ENCODE measurements at regions not wholly inside any gene's neighbourhood (a gene's known extent, or its start where the extent isn't known, plus 50 kb on each side); places are given as distances from the start of the nearest gene placed in this dataset.

DNA sequence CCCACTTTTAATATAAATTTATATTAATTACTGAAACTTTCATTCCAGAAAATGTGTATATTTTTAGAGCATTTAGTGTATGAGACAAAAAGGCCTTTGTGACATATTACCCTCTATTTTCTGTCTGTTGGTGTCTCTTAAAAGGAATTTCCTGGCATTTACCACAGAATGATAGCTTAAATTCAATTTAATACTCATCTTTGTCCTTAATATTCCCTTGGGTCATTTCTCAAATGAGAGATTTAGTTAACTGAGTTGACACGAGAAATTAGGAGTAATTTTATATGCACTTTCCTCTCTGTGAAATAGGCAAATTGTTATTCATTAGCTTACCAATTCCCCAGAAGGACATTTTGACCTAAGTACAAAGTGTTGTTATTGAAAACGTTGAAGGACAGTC is 101.7 kb upstream of the CTTNBP2 start:
- ATAC-seq: no peak

DNA sequence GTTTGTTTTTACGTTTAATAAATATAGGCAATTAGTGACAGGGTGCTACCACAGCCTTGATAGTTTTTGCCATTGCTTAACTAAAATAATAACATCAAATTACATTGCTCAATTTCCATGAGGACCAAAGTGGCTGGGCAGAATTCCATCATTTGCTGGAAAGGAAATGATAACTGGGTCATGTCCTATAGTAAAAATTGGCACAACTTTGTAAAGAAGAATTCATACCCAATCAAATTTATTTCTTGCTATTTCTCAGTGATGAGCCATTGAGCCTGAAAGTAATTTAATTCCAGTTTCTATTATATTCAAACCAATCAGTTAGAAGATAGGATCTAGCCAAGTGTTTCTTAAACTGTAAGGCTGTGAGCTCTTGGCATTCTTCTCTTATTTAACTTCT is 102.2 kb upstream of the CTTNBP2 start:
- no peak for ATAC-seq

DNA sequence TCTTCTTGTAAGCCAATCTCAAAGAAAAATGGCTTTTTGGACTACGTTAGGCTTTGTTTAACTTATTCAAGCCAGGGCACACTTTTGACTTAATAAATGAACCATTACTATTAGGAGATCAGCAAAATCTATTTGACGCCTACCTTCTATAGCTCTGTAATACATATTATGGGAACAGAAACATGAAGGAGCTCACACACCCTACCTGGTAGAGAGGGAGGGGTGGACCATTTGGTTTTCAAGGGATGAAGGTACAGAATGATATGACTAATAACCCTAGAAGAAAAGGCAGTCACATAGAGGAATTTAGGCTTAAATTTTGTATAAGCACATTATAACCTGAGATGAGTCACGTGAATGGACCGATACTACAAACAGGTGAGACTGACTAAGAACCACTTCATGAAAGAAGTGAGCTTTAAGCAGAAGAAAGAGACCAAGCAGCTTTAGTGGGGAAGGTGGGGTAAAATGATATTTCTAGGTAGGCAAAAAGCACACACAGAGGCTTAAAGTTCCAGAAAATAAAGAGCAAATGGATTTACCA is 106.8 kb upstream of the CTTNBP2 start:
- ATAC-seq: peak; percentile 99

DNA sequence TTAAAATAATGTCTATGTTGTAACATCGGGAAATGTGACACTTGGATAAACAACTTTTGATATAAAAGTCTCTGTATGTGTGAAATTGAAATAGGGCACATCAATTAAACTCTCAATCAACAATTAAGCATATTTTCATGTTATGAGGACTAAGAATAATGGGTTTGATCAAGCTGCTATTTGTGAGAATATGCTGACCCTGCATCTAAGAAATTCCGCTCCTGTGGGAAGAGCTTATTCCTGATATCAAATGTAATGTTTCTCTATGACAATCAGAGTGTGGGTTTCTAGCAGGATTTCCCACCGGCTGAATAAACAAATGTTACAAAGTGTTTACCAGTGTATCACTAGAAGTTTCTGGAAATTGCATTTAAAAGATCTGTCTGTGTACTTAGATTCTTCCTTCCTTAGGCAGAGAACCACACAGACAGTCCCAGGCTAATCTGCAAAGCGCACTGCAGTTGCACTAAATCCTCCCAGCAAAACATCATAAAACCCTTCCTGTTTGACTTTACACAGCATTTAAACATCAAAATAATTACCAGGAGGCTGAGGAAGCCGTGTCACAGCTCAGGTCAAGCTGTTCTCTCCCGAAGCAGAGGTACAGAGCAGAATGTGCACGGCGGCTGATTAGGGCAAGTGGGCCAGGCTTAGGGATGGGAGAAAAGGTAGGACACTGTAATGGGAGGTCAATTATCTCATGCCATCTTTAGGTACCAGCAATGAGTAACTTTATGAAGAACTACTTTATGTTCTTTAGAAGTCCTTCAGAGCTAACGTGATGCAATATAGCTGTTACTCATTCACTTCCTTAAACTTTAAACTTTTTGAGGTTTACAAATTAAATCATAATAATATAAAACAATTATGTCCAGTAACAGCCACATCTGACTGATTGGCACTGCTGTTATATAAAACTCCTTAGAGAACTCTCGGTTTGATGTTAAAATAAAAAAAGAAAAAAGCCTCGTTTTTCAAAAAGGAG is 109.1 kb upstream of the CTTNBP2 start:
- no peak for ATAC-seq

DNA sequence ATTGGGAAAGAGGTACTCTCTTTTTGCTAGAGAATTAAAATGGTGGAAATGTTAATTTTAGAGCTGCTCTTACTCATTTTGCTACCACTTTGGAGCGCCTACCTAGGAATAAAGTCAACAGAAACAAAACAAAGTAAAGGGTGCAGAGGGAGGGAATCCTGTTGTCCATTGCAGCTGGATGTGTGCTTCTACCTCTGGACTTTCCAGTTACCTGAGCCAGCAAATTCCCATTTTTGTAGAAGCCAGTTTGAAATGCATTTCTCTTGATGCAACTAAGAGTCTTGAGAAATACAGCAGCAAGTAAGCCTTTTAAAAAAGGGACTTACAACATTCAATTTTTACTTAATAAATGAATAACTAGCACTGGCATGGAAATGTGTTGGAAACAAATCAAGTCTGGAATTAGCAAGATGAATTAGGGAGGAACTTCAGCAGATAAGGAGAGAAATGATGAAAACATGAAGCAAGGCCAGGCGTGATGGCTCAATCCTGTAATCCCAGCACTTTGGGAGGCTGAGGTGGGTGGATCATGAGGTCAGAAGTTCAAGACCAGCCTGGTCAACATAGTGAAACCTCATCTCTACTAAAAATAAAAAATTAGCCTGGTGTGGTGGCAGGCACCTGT is 113.5 kb upstream of the CTTNBP2 start:
- ATAC-seq: no peak

DNA sequence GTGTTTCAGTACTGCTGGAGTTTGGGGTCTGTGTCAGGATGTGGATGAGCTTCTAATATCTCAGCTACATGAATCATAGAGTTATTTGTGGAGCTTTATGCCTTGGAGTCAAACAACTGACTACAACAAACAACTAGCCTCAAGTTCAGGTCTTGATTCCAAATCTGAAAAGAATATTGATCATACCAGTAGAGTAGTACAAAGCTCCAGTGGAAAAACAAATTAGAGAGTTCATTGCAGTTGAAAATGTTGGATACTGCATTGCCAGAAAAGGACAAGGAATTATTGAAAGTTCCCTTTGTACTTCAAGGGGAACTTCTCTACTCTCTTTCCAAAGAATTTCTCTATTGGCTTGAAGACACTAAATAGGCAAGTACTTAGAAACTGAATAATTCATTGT is 117.6 kb upstream of the CTTNBP2 start:
- ATAC-seq: no peak

DNA sequence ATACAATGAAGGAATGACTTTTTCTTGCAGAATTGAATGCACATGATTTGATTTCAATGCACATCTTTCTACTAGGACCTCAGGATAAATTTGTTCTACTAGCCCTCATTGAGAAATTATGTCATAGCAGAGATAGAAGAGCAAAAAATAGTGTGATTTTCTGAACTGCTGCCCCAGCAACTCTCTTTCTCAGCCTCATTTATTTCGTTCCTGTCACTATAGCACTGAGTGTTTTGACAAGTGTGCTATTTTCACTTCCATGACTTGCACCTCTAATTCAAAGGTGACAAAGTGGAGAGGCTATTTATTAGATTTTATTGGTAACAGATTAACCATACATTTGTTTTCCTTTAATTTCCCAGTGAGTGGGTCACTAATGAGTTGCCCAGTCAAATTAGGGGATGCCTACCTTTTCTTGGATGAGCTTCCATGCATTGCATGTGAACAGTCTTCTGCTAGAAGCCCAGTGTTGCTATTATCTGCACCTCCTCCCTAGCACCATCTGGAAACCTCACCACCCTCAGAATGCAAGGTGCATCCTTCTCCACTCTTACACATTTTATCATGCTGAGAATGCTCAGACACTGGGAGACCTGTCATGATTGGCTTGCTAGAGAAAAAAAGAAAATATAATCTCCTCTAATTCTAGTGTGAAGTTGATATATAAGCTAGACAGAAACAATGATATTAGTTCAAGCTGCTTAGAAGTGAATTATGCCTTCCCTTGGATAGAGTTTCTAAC is 119.6 kb upstream of the CTTNBP2 start:
- ATAC-seq: no peak

DNA sequence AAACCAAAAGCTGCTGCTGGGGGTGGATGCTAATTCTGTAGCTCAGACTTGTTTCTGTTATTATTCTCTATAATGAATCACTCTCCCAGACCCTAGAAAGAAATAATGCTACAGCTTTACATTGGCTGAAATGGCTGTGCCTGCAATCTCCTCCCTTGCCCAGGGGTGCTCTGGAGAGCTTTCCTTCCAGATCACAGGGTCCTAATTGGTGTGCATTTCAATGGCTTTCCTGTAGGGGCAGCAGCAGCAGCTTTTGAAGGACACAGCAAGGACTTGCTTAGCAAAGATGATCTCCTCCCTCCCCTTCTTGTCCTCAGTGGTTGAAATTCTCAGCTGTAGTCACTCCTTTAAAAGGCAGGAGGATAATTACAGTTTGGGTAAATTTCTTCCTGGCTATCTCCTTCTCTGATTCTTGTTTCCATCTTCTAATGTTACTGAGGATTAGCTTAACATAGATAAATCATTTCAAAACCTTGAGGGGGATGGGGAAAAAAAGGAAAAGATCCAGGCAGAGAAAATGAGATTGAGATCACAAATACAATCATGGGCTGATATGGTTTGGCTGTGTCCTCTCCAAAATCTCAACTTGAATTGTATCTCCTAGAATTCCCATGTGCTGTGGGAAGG is 120.2 kb upstream of the CTTNBP2 start:
- ATAC-seq: peak; percentile 64

DNA sequence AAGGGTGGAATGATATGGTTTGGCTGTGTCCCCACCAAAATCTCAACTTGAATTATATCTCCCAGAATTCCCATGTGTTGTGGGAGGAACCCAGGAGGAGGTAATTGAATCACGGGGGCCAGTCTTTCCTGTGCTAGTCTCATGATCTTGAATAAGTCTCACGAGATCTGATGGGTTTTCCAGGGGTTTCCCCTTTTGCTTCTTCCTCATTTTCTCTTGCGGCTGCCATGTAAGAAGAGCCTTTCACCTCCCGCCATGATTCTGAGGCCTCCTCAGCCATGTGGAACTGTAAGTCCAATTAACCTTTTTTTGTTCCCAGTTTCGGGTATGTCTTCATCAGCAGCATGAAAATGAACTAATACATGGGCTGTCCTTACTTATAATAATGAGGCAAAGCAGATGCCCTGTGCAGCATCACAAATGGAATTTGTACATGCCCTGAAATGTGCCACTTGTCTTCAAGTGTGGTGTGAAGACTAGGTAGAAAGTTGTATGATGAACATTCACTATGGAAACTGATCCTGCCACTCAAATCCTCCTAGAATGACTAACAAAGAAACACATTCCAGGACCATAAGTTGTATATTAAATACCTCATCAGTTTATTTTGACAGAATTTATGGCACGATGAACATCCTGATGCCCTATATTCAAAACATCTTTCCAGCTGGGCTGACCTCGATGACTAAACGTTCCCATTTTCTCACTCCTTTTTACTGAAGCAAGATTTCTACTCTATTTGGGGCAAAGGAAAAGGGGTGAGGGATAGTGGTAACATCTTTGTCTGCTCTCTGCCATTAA is 122.8 kb upstream of the CTTNBP2 start:
- ATAC-seq: no peak

DNA sequence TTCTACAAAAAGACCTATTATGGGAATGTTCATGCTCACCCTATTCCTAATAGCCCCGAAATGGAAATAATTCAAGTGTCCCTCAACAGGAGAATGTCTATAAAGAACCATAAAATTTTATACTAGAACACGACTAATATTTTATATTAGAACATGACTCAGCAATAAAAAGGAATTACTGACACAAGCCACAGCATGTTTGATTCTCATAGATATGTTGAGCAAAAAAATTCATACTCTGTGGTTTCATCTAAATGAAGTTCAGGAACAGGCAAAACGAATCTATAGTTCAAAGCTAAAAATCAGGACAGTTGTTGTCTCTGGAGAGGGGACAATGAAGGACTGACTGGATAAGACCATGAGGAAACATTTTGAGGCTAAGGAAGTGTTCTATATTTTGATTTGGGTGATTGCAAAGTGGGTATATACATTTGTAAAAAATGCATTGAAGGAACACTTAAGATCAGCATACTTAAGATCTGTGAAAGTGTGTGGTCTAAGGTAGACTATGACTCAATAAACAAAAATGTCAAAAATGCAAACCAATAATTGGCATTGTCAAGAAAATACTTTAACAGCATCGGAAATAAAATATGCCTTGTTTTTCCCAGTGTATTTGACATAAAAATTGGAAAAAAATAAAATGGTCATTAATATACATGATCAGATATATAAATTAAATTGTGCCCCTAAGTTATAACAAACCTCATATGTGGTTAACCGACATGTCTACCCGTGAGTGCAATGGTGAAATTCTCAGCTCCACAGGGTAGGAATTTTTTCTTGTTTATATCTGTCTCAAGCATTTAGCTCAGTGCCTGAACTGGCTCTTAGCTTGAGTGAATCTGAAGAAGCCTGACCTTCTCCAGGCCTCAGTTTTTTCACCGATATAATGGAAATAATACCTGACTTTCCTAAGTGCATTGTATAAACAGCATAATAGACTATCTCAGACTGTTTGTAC is 124.9 kb upstream of the CTTNBP2 start:
- no peak for ATAC-seq

DNA sequence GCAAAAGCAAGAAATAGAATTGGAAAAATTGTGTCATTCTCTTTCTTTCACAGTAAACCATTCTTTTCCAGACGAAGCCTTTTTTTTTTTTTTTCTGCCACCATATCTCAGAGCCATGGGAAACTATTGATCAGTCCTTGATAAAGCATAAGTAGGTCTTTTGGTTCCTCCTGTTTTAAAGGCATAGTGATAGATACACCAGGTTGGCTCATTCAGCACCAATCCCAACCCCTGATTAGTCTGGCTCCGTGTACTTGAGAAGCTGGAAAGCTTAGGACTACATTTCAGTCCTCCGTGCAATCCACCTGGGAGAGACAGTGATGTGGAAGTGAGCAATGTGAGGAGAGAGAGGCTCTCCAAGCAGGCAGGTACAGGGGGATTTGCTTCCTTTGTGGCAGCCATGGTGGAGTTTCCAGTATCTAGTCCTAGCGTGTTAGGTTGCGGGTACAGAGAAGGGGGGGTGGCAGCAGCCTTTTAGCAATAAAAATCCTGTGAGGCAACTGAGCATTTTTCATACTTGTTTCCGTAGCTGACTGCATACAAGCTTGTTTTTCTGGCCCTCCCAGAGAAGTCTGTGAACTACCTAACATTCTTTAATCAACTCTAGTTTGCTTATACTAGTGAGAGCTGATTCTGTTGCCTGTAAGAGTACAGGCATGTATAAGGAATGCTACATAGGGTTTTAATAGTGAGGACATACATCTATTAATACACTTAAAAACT is 127.4 kb upstream of the CTTNBP2 start:
- no peak for ATAC-seq

DNA sequence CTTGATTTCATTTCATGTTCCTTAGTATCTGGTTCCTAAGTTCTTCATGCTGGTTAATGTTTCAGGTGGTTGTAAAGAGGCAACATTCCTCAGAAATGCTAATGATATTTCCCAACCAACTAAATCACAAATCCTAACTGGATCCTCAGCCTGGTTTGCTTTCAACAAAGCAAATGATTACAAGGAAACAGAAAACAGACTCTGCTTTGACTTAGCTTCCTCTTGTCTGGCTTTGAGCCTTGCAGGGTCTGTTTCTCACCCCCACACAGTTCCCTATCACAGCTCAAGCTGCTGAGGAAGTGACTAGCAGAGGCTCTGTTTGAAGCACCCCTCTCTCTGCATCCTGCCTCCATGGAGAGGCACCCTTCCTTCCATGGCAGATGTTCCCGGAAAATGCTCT is 130.2 kb upstream of the CTTNBP2 start:
- ATAC-seq: no peak

DNA sequence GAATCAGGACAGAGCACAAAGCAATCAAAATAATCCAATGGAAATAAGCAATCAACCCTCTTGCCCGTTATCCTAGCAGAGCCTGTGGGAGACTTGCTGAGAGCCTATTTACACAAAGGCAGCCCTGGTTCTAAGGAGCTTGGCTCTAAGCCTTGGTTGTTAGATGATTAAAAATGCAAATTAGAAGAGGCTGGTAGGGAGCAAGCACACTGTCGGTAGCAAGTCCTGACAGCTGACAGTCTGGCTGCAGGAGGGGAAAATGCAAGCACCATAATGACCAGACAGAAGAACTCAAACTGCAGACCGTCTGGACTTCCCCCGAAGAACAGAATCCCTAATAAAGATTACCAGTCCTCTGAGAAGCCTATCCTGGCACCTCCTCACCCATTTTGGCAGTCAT is 131.8 kb upstream of the CTTNBP2 start:
- no peak for ATAC-seq

DNA sequence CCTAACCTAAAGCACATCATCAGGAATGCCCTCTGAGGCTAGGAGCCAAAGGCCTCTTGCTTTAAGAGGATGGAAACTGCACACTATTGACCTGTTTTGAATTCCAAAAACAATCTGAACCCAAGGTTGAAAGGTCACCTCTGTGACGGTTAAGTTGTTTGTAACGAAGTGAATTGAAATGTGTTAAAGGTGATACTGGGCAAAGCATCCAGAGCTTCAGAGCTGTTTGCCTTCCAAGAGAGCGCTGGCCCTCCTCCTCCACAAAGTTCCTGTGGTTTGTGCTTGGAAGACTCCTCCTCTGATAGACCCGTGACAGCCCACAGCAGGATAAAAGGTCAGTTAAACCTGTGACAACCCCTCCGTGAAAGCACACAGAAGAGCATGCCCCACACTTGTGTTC is 133.7 kb upstream of the CTTNBP2 start:
- ATAC-seq: no peak

DNA sequence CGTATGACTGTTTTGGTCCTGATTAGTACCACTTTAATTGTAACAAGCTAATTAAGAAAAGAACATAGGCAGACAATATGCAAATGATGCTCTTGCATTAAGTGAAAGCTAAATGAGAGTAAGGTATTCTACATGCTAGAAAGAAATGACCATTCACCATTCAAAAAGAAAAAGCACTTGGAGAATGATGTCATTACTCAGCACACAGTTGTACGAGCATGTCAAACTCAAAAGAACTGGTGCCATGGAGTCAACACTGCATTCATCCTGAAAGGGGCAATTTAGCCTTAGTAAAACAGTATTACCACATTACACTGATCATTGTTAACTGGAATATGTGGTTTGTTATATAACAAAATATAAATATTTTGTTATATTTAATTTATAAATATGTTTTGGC is 136.2 kb upstream of the CTTNBP2 start:
- no peak for ATAC-seq

DNA sequence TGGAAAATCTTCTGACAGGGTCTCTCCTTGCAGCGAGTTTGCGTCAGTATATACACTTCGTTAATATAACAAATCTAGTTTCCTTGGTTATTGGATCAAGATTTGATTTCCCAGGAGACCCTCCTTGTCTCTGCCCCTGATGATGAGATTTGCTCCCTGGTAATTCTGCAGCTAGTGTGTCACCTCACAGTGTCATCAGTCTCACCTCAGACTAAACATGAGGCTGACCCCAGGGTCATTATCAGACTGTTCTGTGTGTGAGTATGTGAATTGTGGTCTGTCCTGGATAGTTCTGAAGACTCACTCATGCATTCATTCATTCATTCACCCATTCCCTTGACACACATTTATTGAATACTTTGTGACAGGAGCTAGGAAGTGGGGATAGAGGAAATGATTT is 138.4 kb upstream of the CTTNBP2 start:
- no peak for ATAC-seq

DNA sequence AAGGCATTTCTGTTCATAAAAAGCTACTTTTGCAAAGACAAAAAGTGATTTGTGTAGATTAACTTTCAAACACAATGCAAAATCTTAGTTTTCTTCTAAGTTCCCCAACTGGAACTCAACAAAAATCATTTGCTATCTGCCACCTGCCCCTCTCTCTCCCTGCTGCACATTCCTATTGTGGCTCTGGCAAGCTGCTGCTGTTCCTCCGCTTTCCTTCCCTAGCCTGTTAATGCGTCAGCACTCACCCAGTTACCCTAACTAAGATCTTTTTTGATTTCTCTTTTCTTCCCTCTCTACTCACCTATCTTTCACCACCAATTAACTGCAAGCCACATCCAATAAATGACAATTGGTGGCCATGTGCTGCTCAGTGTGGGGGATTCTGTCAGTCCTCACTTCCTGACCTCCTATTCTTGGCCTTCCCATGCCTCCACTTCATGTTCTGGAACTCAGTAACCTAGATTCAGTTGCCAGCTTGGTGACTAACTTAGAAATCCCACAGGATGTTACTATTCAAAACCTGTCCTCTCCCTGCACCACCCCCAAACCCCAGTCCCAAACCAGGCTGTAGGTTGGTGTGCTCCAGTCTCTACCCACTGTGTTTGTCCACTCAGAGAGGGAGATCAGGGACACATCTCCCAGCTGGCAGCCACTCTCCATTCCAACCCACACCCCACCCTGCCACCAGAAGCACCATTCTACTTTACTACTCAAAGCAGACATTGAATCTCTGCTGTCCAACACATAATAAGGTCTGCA is 140.2 kb upstream of the CTTNBP2 start:
- ATAC-seq: no peak

DNA sequence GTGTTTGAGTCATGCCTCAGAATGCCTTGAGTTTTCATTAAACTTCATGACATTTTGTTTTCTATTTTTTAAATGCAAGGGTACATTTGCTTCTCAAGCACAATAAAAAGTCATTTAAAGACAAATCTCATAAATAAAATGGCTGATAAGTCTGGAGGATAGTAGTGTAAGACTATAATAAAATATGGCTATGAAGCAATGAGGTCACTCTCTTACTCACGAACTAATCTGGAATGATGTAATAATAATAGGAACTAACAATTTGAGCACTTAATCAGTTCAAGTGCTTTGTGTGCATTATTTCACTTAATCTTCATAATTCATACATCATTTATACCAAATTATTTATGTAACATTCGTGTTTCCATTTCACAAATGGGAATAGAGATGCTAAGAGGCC is 149.3 kb upstream of the CTTNBP2 start:
- no peak for ATAC-seq

DNA sequence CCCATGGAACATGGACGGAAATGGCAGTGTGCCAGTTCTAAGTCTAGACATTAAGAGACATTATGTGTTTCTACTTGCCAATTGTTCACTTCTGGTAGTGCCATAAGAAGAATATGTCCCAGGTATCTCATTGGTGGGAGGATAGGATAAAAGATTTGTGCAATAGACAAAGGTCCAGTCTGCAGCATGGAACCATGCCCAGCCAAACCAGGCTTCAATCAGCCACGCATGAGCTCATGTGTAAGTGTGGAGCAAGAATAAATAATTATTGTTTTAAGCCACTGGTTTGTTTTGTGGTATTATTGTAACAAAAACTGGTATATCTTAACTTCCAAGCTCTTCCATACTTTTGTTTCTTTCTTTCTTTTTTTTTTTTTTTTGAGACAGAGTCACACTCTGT is 153.6 kb upstream of the CTTNBP2 start:
- ATAC-seq: no peak

Measured in esophagus mucosa (tissue), 1 donor.